ENCODE measurements at regions not wholly inside any gene's neighbourhood (a gene's known extent, or its start where the extent isn't known, plus 50 kb on each side); places are given as distances from the start of the nearest gene placed in this dataset.

DNA sequence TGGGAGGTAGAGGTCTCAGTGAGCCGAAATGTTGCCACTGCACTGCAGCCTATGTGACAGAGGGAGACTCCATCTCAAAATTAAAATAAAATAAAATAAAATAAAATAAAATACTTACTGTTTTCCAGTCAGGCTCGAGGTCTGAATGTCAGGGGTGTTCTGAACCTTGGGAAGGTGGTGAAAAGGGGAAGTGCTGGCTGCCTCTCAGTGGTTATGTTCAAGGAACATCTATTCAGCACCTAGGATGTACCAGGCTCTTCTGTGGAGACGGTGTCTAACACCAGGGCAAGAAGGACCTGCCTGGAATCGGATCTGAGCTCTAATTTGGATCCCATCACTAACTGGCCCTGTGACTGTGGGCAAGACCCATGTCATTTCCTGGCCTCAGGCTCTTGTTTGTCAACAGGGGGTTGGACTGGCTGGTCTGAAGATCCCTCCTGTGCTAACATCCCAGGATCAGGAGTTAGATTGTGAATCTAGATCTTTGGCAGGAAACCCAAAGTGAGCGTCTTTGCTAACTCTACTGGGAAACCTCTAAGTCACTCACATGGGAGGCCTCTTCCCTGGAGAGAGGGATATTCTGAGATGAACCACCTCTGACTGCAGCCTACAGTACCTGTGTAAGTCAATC, 63.4 kb upstream of the SIRPG start:
- TF ChIP-seq IRF1 (CRISPR knock-in tag; IDR thresholded peaks at IDR 0.05) (no peak), NR3C1 (CRISPR knock-in tag; conservative IDR thresholded peaks at IDR 0.05; ENCODE audit: low read depth) (no peak), ESRRA (CRISPR knock-in tag; IDR thresholded peaks at IDR 0.05; ENCODE audit: borderline replicate concordance) (no peak), ZNF423 (CRISPR knock-in tag; IDR thresholded peaks at IDR 0.05) (no peak), GTF2I (CRISPR knock-in tag; conservative IDR thresholded peaks at IDR 0.05) (no peak), PRDM15 (CRISPR knock-in tag; IDR thresholded peaks at IDR 0.05) (peak; percentile 60)
- TF ChIP-seq, protein P1, sequence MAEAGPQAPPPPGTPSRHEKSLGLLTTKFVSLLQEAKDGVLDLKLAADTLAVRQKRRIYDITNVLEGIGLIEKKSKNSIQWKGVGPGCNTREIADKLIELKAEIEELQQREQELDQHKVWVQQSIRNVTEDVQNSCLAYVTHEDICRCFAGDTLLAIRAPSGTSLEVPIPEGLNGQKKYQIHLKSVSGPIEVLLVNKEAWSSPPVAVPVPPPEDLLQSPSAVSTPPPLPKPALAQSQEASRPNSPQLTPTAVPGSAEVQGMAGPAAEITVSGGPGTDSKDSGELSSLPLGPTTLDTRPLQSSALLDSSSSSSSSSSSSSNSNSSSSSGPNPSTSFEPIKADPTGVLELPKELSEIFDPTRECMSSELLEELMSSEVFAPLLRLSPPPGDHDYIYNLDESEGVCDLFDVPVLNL (CRISPR knock-in tag; IDR thresholded peaks at IDR 0.05; ENCODE audit: borderline replicate concordance, low read depth): no peak
- POLR2A ChIA-PET: no interaction called here

GRCh38 chr20:1720226-1720625, 62.6 kb upstream of the SIRPG start:
- ATAC-seq (no peak), DNase-seq (ENCODE audit: low spot score) (no peak)
- H3K9me3 Mint-ChIP-seq: peaks cover 5% of the 10 kb centered on the region
- TF ChIP-seq ELF4 (CRISPR knock-in tag; IDR thresholded peaks at IDR 0.05; ENCODE audit: low read depth): no peak
- no peak for TF ChIP-seq NFE2L1 (CRISPR knock-in tag; IDR thresholded peaks at IDR 0.05)
- TF ChIP-seq GRHL2 (CRISPR knock-in tag; IDR thresholded peaks at IDR 0.05; ENCODE audit: insufficient replicate concordance, severe bottlenecking): no peak
- TF ChIP-seq EMX1 (CRISPR knock-in tag; IDR thresholded peaks at IDR 0.05): no peak
- TF ChIP-seq ARID4B (CRISPR knock-in tag; IDR thresholded peaks at IDR 0.05; ENCODE audit: borderline replicate concordance): no peak
- TF ChIP-seq, protein P2, sequence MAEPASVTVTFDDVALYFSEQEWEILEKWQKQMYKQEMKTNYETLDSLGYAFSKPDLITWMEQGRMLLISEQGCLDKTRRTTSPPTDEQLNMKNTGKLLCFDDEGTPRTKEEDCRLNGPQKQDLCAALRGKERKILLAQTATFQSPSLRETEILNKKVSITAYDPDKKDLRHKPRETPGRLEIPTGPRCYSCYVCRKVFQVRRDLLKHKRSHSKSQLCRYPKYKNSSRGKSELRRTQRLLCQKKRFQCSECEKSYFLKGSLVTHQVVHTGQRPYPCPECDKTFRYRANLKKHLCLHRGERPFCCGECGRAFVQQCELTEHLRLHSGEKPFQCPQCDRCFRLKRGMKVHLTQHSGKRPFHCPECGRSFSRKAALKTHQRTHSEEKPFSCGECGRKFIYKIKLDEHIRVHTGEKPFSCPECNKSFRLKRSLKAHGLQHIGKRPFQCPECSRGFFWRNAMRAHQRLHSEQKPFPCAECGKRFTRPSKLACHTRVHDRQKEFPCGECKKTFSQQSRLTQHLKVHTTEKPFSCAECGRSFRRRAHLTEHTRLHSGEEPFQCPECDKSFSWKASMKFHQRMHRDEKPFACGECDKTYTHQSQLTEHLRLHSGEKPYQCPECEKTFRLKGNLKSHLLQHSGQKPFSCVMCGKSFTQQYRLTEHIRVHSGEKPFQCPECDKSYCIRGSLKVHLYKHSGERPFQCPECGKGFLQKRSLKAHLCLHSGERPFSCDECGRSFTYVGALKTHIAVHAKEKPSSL (CRISPR knock-in tag; conservative IDR thresholded peaks at IDR 0.05): no peak
- TF ChIP-seq E2F1 (CRISPR knock-in tag; IDR thresholded peaks at IDR 0.05): no peak
- TF ChIP-seq CREB1 (CRISPR knock-in tag; IDR thresholded peaks at IDR 0.05): no peak
- no peak for TF ChIP-seq SP1 (CRISPR knock-in tag; conservative IDR thresholded peaks at IDR 0.05)
- TF ChIP-seq ZNF138 (CRISPR knock-in tag; conservative IDR thresholded peaks at IDR 0.05): no peak
- no peak for TF ChIP-seq NR1H2 (CRISPR knock-in tag; IDR thresholded peaks at IDR 0.05)
- TF ChIP-seq, protein P3, sequence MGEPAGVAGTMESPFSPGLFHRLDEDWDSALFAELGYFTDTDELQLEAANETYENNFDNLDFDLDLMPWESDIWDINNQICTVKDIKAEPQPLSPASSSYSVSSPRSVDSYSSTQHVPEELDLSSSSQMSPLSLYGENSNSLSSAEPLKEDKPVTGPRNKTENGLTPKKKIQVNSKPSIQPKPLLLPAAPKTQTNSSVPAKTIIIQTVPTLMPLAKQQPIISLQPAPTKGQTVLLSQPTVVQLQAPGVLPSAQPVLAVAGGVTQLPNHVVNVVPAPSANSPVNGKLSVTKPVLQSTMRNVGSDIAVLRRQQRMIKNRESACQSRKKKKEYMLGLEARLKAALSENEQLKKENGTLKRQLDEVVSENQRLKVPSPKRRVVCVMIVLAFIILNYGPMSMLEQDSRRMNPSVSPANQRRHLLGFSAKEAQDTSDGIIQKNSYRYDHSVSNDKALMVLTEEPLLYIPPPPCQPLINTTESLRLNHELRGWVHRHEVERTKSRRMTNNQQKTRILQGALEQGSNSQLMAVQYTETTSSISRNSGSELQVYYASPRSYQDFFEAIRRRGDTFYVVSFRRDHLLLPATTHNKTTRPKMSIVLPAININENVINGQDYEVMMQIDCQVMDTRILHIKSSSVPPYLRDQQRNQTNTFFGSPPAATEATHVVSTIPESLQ (CRISPR knock-in tag; IDR thresholded peaks at IDR 0.05): no peak
- H3K4me3 Mint-ChIP-seq: no peak overlapping the region
- H3K27me3 Mint-ChIP-seq (ENCODE audit: low read depth): peaks cover 100% of the 10 kb centered on the region
- peaks cover 4% of the 10 kb centered on the region; the same call in 1 of the 2 replicates for H3K36me3 Mint-ChIP-seq
- ChIA-PET POLR2A (no interaction called here), CTCF (interaction anchor here (2.1 kb wide), 1 partner anchor 57 kb away, joined by 6 read pairs; no protein-coding TSS in a partner anchor)
- H3K27ac Mint-ChIP-seq: no peak overlapping the region
- peaks cover 27% of the 10 kb centered on the region for H3K4me1 Mint-ChIP-seq

More for the DNA sequence above, 63.4 kb upstream of the SIRPG start:
- Mint-ChIP-seq H3K27me3 (ENCODE audit: low read depth) (peaks cover 100% of the 10 kb centered on the region), H3K27ac (no peak overlapping the region), H3K4me3 (no peak overlapping the region), H3K36me3 (peaks cover 4% of the 10 kb centered on the region; the same call in 1 of the 2 replicates), H3K9me3 (peaks cover 5% of the 10 kb centered on the region), H3K4me1 (peaks cover 27% of the 10 kb centered on the region)
- CTCF ChIA-PET: interaction anchor here (2.1 to 2.4 kb wide), 2 partner anchors 56 kb away, joined by 6 to 17 read pairs; no protein-coding TSS in a partner anchor
- no peak for DNase-seq (ENCODE audit: low spot score)
- no peak for ATAC-seq

Measured in WTC11 (cell line).